ENCODE measurements at regions not wholly inside any gene's neighbourhood (a gene's known extent, or its start where the extent isn't known, plus 50 kb on each side); places are given as distances from the start of the nearest gene placed in this dataset.

GRCh38 chr14:104238424-104239184, 100.2 kb downstream of the KIF26A start (continued):
- TF ChIP-seq PHF8 (IDR thresholded peaks at IDR 0.05; ENCODE audit: borderline replicate concordance, low read length) (no peak), TAF9B (IDR thresholded peaks at IDR 0.05; ENCODE audit: partially characterized antibody) (no peak), ZKSCAN8 (CRISPR knock-in tag; IDR thresholded peaks at IDR 0.05) (no peak), ZBTB34 (CRISPR knock-in tag; IDR thresholded peaks at IDR 0.05) (no peak), ZC3H4 (CRISPR knock-in tag; IDR thresholded peaks at IDR 0.05; ENCODE audit: borderline replicate concordance) (no peak), ILK (tag; IDR thresholded peaks at IDR 0.05; ENCODE audit: borderline replicate concordance, low read depth) (no peak), ZNF41 (CRISPR knock-in tag; conservative IDR thresholded peaks at IDR 0.05) (no peak), ATF1 (CRISPR knock-in tag; IDR thresholded peaks at IDR 0.05) (no peak), ATF1 (tag; IDR thresholded peaks at IDR 0.05) (no peak), HNRNPH1 (optimal IDR thresholded peaks at IDR 0.05; ENCODE audit: low read depth, low read length) (no peak)
- TF ChIP-seq, protein P1, sequence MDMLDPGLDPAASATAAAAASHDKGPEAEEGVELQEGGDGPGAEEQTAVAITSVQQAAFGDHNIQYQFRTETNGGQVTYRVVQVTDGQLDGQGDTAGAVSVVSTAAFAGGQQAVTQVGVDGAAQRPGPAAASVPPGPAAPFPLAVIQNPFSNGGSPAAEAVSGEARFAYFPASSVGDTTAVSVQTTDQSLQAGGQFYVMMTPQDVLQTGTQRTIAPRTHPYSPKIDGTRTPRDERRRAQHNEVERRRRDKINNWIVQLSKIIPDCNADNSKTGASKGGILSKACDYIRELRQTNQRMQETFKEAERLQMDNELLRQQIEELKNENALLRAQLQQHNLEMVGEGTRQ (CRISPR knock-in tag; IDR thresholded peaks at IDR 0.05): no peak
- TF ChIP-seq, protein P2, sequence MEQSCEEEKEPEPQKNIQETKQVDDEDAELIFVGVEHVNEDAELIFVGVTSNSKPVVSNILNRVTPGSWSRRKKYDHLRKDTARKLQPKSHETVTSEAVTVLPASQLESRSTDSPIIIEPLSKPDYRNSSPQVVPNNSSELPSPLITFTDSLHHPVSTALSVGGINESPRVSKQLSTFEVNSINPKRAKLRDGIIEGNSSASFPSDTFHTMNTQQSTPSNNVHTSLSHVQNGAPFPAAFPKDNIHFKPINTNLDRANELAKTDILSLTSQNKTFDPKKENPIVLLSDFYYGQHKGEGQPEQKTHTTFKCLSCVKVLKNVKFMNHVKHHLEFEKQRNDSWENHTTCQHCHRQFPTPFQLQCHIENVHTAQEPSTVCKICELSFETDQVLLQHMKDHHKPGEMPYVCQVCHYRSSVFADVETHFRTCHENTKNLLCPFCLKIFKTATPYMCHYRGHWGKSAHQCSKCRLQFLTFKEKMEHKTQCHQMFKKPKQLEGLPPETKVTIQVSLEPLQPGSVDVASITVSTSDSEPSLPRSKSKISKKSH (CRISPR knock-in tag; IDR thresholded peaks at IDR 0.05): no peak
- TF ChIP-seq, protein P3, sequence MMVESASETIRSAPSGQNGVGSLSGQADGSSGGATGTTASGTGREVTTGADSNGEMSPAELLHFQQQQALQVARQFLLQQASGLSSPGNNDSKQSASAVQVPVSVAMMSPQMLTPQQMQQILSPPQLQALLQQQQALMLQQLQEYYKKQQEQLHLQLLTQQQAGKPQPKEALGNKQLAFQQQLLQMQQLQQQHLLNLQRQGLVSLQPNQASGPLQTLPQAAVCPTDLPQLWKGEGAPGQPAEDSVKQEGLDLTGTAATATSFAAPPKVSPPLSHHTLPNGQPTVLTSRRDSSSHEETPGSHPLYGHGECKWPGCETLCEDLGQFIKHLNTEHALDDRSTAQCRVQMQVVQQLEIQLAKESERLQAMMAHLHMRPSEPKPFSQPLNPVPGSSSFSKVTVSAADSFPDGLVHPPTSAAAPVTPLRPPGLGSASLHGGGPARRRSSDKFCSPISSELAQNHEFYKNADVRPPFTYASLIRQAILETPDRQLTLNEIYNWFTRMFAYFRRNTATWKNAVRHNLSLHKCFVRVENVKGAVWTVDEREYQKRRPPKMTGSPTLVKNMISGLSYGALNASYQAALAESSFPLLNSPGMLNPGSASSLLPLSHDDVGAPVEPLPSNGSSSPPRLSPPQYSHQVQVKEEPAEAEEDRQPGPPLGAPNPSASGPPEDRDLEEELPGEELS (CRISPR knock-in tag; IDR thresholded peaks at IDR 0.05; ENCODE audit: borderline replicate concordance): no peak

Measured in K562 (cell line).